Adipocyte (in vitro differentiated cells): ENCODE measurements at regions not wholly inside any gene's neighbourhood (a gene's known extent, or its start where the extent isn't known, plus 50 kb on each side); places are given as distances from the start of the nearest gene placed in this dataset.
A peak's percentile ranks its signal among the peaks of the same experiment; 100 is the strongest.

Experiments used
- DNase-seq: peaks from one replicate; pipeline ENCODE4 v3.0.0-alpha.2; 2015; ENCODE audit warnings: low read depth
- H3K27me3 ChIP-seq: replicated peaks from 2 replicates; pipeline ENCODE4 v1.7.0; 2013; ENCODE audit warnings: mild to moderate bottlenecking, low read length, moderate library complexity; ENCODE audit not compliant: control insufficient read depth, insufficient read depth
- H3K36me3 ChIP-seq: 2 replicates; pipeline ENCODE4 v1.7.0; 2013; ENCODE audit warnings: low read length, mild to moderate bottlenecking, moderate library complexity; ENCODE audit not compliant: control insufficient read depth, insufficient read depth, severe bottlenecking
- H3K4me1 ChIP-seq: 2 replicates; pipeline ENCODE4 v1.7.0; 2013; ENCODE audit warnings: mild to moderate bottlenecking, low read length, moderate library complexity; ENCODE audit not compliant: control insufficient read depth, insufficient read depth
- H3K4me3 ChIP-seq: 2 replicates; pipeline ENCODE4 v1.7.0; 2013; ENCODE audit warnings: mild to moderate bottlenecking, low read length, moderate library complexity
- H3K9ac ChIP-seq: 2 replicates; pipeline ENCODE4 v1.7.0; 2013; ENCODE audit warnings: mild to moderate bottlenecking, low read length, moderate library complexity
- H3K9me3 ChIP-seq: 2 replicates; pipeline ENCODE4 v1.7.0; 2013; ENCODE audit warnings: mild to moderate bottlenecking, low read length, moderate library complexity; ENCODE audit not compliant: control insufficient read depth

GRCh38 chr3:189119950-189120349 lies 51.8 kb upstream of the TPRG1 start:
- H3K9ac ChIP-seq = no peak overlapping the region
- DNase-seq = no peak
- H3K36me3 ChIP-seq = no peaks in the 10 kb centered on the region
- H3K27me3 ChIP-seq = no peaks in the 10 kb centered on the region
- H3K4me3 ChIP-seq = peak overlapping the region; percentile 31
- peaks cover 53% of the 10 kb centered on the region for H3K4me1 ChIP-seq
- peaks cover 5% of the 10 kb centered on the region for H3K9me3 ChIP-seq

- Histone ChIP-seq H3K36me3 (no peaks in the 10 kb centered on the region), H3K9me3 (peaks cover 5% of the 10 kb centered on the region), H3K4me1 (peaks cover 51% of the 10 kb centered on the region), H3K4me3 (peak overlapping the region; percentile 75), H3K27me3 (no peaks in the 10 kb centered on the region), H3K9ac (peak overlapping the region; percentile 84)
- DNase-seq = no peak
Measured at GRCh38 chr3:189121092-189121491, 50.7 kb upstream of the TPRG1 start.
